ENCODE measurements at regions not wholly inside any gene's neighbourhood (a gene's known extent, or its start where the extent isn't known, plus 50 kb on each side); places are given as distances from the start of the nearest gene placed in this dataset.

- TF ChIP-seq EZH2 (IDR thresholded peaks at IDR 0.05) (no peak), FOXP2 (optimal IDR thresholded peaks at IDR 0.05; ENCODE audit: control extremely low read depth, extremely low read length, insufficient read depth) (no peak)
These were observed 104.3 kb upstream of the PPFIA2 start for GRCh38 chr12:81863406-81863805.
